T-helper 2 cell (primary cell): ENCODE measurements at regions not wholly inside any gene's neighbourhood (a gene's known extent, or its start where the extent isn't known, plus 50 kb on each side); places are given as distances from the start of the nearest gene placed in this dataset.
"Not testable (repeated sequence)": the region's sequence is repeated elsewhere in the genome, so short reads cannot be mapped to it uniquely, and the experiment has no call there.

Experiments used
- DNase-seq, 5 experiments: peaks; one replicate each; pipeline versions ENCODE4 v3.0.0 to v3.0.0-alpha.2; 2012 to 2022

GRCh38 chr21:28877318-28877884 is 115.3 kb downstream of the LTN1 start:
- DNase-seq, result no peak

GRCh38 chr21:28875078-28875477 is 117.6 kb downstream of the LTN1 start:
- DNase-seq, result no peak

GRCh38 chr21:28872218-28872617 is 120.5 kb downstream of the LTN1 start:
- no peak for DNase-seq

GRCh38 chr21:28871388-28872010 is 121.2 kb downstream of the LTN1 start:
- no peak for DNase-seq

- DNase-seq, result no peak
These were observed 125.3 kb downstream of the LTN1 start for GRCh38 chr21:28867401-28867800.

- DNase-seq, result no peak
These were observed 127.0 kb downstream of the LTN1 start for GRCh38 chr21:28865488-28866186.

- DNase-seq, result no peak
These were observed 134.3 kb downstream of the LTN1 start for GRCh38 chr21:28858424-28858823.

- no peak for DNase-seq
These were observed 134.9 kb downstream of the LTN1 start for GRCh38 chr21:28857752-28858151.

- no peak for DNase-seq
These were observed 136.0 kb downstream of the LTN1 start for GRCh38 chr21:28856588-28857250.

GRCh38 chr21:28852706-28853105 is 140.0 kb downstream of the LTN1 start:
- no peak for DNase-seq

- no peak for DNase-seq
These were observed 141.0 kb downstream of the LTN1 start for GRCh38 chr21:28851645-28852044.

- not testable (repeated sequence) for DNase-seq
These were observed 153.4 kb downstream of the LTN1 start for GRCh38 chr21:28839237-28839636.

GRCh38 chr21:28837426-28837825 is 155.3 kb downstream of the LTN1 start:
- DNase-seq, result peak in 2 of 5 experiments; percentile 28 to 39

GRCh38 chr21:28836588-28836987 is 156.1 kb downstream of the LTN1 start:
- peak in 2 of 5 experiments; percentile 43 to 65 for DNase-seq

- no peak for DNase-seq
These were observed 158.1 kb downstream of the LTN1 start for GRCh38 chr21:28834335-28835238.

GRCh38 chr21:28833609-28834008 is 159.1 kb downstream of the LTN1 start:
- DNase-seq, result no peak

- peak in 1 of 5 experiments; percentile 45 for DNase-seq
These were observed 159.5 kb downstream of the LTN1 start for GRCh38 chr21:28833182-28833581.

- no peak for DNase-seq
These were observed 160.0 kb downstream of the LTN1 start for GRCh38 chr21:28832715-28833061.

- DNase-seq, result peak in 2 of 5 experiments; percentile 42 to 92
These were observed 160.5 kb downstream of the LTN1 start for GRCh38 chr21:28832013-28832714.

GRCh38 chr21:28828981-28829380 is 163.7 kb downstream of the LTN1 start:
- DNase-seq, result no peak

- DNase-seq, result no peak
These were observed 164.7 kb downstream of the LTN1 start for GRCh38 chr21:28828021-28828420.

GRCh38 chr21:28827422-28827821 is 165.3 kb downstream of the LTN1 start:
- DNase-seq, result no peak
